Ectodermal cell (in vitro differentiated cells): ENCODE measurements at regions not wholly inside any gene's neighbourhood (a gene's known extent, or its start where the extent isn't known, plus 50 kb on each side); places are given as distances from the start of the nearest gene placed in this dataset.

Experiments used
- H3K27ac ChIP-seq: 2 replicates; pipeline ENCODE4 v1.7.0; 2013; ENCODE audit warnings: mild to moderate bottlenecking, low read depth, low read length; ENCODE audit not compliant: insufficient read depth, poor library complexity, severe bottlenecking
- H3K27me3 ChIP-seq: 2 replicates; pipeline ENCODE4 v1.7.0; 2013; ENCODE audit warnings: mild to moderate bottlenecking, low read length; ENCODE audit not compliant: insufficient read depth, control insufficient read depth, poor library complexity, severe bottlenecking
- H3K36me3 ChIP-seq: one replicate; pipeline ENCODE4 v1.7.0; 2013; ENCODE audit warnings: low read length; ENCODE audit not compliant: control insufficient read depth, insufficient read depth
- H3K4me1 ChIP-seq: one replicate; pipeline ENCODE4 v1.7.0; 2013; ENCODE audit warnings: low read length; ENCODE audit not compliant: control insufficient read depth, insufficient read depth
- H3K4me3 ChIP-seq: 2 replicates; pipeline ENCODE4 v1.7.0; 2013; ENCODE audit warnings: low read depth, low read length, control low read depth; ENCODE audit not compliant: insufficient read depth
- H3K9me3 ChIP-seq: 2 replicates; pipeline ENCODE4 v1.7.0; 2013; ENCODE audit warnings: mild to moderate bottlenecking, low read length, moderate library complexity; ENCODE audit not compliant: control insufficient read depth
- WGBS, 2 experiments: methylation state at CpG; one replicate each; pipeline ENCODE4 v1.1.7; 2013; ENCODE audit warnings: missing lambda C conversion rate in 2 of 2; 5-methylcytosine and 5-hydroxymethylcytosine counted together

DNA sequence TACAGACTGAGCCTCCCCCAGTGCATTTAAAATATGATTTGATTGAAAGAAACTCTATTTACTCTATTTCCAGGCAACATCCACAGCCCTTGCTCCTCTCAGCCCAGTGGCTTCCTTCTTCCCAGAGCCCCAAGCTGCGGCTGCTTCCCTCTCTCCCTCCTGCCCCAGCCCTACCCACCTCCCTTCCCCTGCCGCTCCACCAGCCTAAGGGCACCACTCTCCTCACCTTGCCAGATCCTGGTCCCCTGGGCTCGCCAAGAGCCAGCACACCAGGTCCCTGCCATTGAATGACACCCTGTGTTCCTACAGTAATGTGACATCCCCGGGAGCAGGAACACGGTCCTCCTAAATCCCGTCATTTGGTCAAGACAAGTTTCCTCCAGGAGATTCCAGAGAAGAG, 236.0 kb downstream of the RBFOX3 start:
- H3K4me3 ChIP-seq = no peak overlapping the region
- 74% methylated on average over 6 of the region's 6 CpGs for WGBS, 2 experiments
- no peaks in the 10 kb centered on the region for H3K9me3 ChIP-seq
- H3K27ac ChIP-seq = no peak overlapping the region
- H3K4me1 ChIP-seq = peaks cover 39% of the 10 kb centered on the region
- H3K36me3 ChIP-seq = no peaks in the 10 kb centered on the region
- H3K27me3 ChIP-seq = peaks cover 4% of the 10 kb centered on the region

- H3K27me3 ChIP-seq = peaks cover 4% of the 10 kb centered on the region
- no peaks in the 10 kb centered on the region for H3K9me3 ChIP-seq
- H3K4me3 ChIP-seq = no peak overlapping the region
- no peaks in the 10 kb centered on the region for H3K36me3 ChIP-seq
- WGBS, 2 experiments = 79% methylated on average over 22 of the region's 22 CpGs
- no peak overlapping the region for H3K27ac ChIP-seq
- peaks cover 39% of the 10 kb centered on the region for H3K4me1 ChIP-seq
Measured at GRCh38 chr17:79374087-79374689, 236.7 kb downstream of the RBFOX3 start.

- Histone ChIP-seq H3K9me3 (no peaks in the 10 kb centered on the region), H3K36me3 (no peaks in the 10 kb centered on the region), H3K4me1 (peaks cover 34% of the 10 kb centered on the region), H3K27me3 (peaks cover 4% of the 10 kb centered on the region), H3K4me3 (no peak overlapping the region), H3K27ac (no peak overlapping the region)
- 56 to 59% methylated on average over 16 of the region's 16 CpGs for WGBS, 2 experiments
Measured at GRCh38 chr17:79372470-79373238, 238.2 kb downstream of the RBFOX3 start.

- peaks cover 4% of the 10 kb centered on the region for H3K27me3 ChIP-seq
- WGBS, 2 experiments = 77% methylated on average over 15 of the region's 15 CpGs
Measured at GRCh38 chr17:79371984-79372383, 238.9 kb downstream of the RBFOX3 start.

GRCh38 chr17:79370594-79370993, 240.3 kb downstream of the RBFOX3 start:
- H3K27me3 ChIP-seq = peaks cover under 1% of the 10 kb centered on the region
- H3K4me3 ChIP-seq = no peak overlapping the region
- no peaks in the 10 kb centered on the region for H3K36me3 ChIP-seq

More at GRCh38 chr17:79371984-79372383, 238.9 kb downstream of the RBFOX3 start:
- Histone ChIP-seq H3K36me3 (no peaks in the 10 kb centered on the region), H3K4me3 (no peak overlapping the region), H3K4me1 (peaks cover 28% of the 10 kb centered on the region), H3K9me3 (no peaks in the 10 kb centered on the region), H3K27ac (no peak overlapping the region)

DNA sequence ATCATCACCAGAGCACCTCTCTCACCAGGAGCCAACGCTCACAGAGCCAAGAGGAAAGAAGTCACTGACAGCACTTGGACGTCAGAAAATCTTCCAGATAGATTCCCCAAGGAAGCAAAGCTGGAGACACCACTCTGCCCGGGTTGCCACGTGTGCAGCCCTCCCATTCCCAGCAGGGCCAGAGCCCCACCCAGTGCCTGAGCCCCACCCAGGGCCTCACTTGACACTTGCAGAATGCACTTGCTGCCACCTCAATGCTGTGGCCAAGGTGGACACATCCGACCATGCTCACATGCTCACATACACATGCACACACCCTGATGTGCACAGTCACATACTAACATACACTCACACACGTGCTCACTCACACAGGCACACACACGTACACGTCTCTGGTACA, 240.7 kb downstream of the RBFOX3 start:
- H3K27me3 ChIP-seq = no peaks in the 10 kb centered on the region
- H3K36me3 ChIP-seq = no peaks in the 10 kb centered on the region
- no peak overlapping the region for H3K4me3 ChIP-seq
- no peaks in the 10 kb centered on the region for H3K9me3 ChIP-seq
- no peak overlapping the region for H3K27ac ChIP-seq
- WGBS, 2 experiments = 84 to 90% methylated on average over 8 of the region's 8 CpGs
- peaks cover 23% of the 10 kb centered on the region for H3K4me1 ChIP-seq

More at GRCh38 chr17:79370594-79370993, 240.3 kb downstream of the RBFOX3 start:
- Histone ChIP-seq H3K9me3 (no peaks in the 10 kb centered on the region), H3K27ac (no peak overlapping the region), H3K4me1 (peaks cover 23% of the 10 kb centered on the region)
- WGBS, 2 experiments = 82 to 83% methylated on average over 5 of the region's 5 CpGs

DNA sequence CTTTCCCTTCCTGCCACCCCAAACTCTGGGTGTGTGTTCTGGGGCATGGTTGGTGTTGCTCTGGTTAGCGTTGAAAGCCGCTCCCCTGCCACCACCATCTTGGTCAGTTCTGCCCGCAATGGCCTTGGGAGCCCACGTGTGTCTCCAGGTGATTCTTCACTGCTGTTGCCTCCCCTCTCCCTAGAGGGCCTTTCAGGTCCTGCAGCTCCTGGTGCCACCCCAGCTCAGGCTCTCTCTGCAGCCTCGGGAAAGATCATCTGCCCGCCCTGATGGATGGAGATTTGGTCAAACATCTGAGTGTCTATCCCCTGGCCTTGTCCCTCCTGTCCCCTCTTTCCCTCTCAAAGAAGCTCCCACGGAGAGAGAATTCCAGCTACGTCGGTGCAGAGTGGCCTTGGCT, 241.3 kb downstream of the RBFOX3 start:
- whole genome bisulfite sequencing, 2 experiments = 85 to 90% methylated on average over 9 of the region's 9 CpGs
- H3K36me3 ChIP-seq = no peaks in the 10 kb centered on the region
- H3K27ac ChIP-seq = no peak overlapping the region
- no peaks in the 10 kb centered on the region for H3K9me3 ChIP-seq
- no peak overlapping the region for H3K4me3 ChIP-seq
- H3K27me3 ChIP-seq = no peaks in the 10 kb centered on the region
- peaks cover 21% of the 10 kb centered on the region for H3K4me1 ChIP-seq

GRCh38 chr17:79369001-79369400, 241.8 kb downstream of the RBFOX3 start:
- no peaks in the 10 kb centered on the region for H3K27me3 ChIP-seq
- H3K4me1 ChIP-seq = peaks cover 16% of the 10 kb centered on the region
- H3K4me3 ChIP-seq = no peak overlapping the region
- no peaks in the 10 kb centered on the region for H3K9me3 ChIP-seq
- H3K36me3 ChIP-seq = no peaks in the 10 kb centered on the region
- 85% methylated on average over 14 of the region's 14 CpGs for WGBS, 2 experiments
- H3K27ac ChIP-seq = no peak overlapping the region

DNA sequence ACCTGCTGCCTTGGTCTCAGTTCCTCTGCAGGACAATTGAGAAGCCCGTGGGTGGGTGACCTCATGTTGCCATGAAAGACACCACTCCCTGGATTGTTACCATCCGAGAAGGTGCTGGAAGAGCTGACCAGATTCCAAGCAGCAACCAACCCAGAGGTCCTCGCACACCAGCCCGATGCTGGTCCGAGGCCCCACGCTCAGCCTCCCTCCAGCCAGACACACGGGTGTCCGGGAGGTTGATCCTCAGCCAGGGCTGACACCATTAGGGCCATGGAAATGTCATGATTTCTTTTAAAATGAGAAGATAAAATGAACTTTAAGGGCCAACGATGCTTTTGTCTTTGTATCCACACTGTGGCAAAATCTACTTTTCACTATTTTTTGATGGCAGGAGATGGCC, 242.3 kb downstream of the RBFOX3 start:
- no peaks in the 10 kb centered on the region for H3K9me3 ChIP-seq
- no peak overlapping the region for H3K4me3 ChIP-seq
- no peak overlapping the region for H3K27ac ChIP-seq
- peaks cover 11% of the 10 kb centered on the region for H3K4me1 ChIP-seq
- no peaks in the 10 kb centered on the region for H3K36me3 ChIP-seq
- 94 to 95% methylated on average over 9 of the region's 9 CpGs for WGBS, 2 experiments
- no peaks in the 10 kb centered on the region for H3K27me3 ChIP-seq

DNA sequence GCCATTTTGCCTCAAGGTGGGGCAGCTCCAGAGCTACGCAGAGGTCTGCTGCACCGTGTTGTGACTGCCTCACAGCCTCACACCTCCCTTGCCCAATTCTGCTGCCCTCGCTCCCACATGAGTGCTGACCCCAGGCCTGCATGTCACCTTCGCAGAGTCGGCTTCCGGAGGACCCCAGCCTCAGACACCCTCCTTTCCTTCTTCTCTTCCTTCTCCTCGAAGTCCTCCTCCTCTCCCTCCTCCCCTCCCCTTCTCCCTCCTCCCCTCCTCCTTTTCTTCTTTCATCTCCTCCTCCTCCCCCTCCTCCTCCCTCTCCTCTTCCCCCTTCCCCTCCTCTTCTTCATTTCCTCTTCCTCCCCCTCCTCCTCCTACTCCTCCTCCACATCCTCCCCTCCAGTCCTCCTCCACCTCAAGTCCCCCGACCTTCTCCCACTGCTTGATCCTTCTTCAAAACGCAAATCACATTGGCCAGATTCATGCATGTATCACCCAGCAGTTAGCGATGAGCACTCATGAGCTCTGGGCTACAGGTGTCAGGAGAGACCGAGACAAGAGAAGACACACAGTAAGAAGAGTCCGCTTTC, 243.8 kb downstream of the RBFOX3 start:
- H3K4me3 ChIP-seq = no peak overlapping the region
- no peaks in the 10 kb centered on the region for H3K4me1 ChIP-seq
- no peaks in the 10 kb centered on the region for H3K27me3 ChIP-seq
- H3K36me3 ChIP-seq = no peaks in the 10 kb centered on the region
- WGBS, 2 experiments = 76% methylated on average over 12 of the region's 12 CpGs
- no peaks in the 10 kb centered on the region for H3K9me3 ChIP-seq
- no peak overlapping the region for H3K27ac ChIP-seq
